ENCODE measurements at regions not wholly inside any gene's neighbourhood (a gene's known extent, or its start where the extent isn't known, plus 50 kb on each side); places are given as distances from the start of the nearest gene placed in this dataset.

DNA sequence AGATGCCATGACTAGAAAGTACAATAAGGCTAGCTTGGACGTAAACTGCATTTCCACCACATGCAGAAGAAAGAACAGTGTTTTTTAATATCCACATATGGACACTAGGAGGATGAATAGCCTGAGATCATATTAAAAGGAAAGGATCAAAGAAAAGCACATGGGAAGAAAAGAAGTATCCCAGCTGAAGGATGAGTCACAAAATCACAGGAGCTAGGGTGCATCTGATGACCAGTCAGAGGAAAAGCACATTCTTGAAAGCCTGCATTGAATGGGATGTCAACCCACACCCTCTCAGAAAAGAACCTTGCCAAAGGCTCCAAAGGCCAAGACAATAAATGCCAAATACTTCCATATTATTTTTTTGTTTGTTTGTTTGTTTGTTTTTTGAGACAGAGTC, 56.8 kb upstream of the PRDX4 start:
- no peak overlapping the region for H2BK15ac ChIP-seq (ENCODE audit: low read depth, poor library complexity, severe bottlenecking)

DNA sequence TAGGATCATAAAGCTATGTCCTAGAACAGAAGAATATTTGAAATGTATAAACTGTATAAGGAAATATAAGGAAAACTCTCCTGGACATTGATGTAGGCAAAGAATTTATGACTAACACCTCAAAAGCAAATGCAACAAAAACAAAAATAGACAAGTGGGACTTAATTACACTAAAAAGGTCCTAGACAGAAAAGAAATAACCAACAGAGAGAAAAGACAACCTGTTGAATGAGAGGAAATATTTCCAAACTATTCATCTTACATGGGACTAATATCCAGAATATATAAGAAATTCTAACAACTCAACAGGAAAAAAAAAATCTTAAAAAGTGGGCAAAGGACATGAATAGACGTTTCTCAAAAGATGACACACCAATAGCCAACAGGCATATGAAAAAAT, 54.4 kb upstream of the PRDX4 start:
- H3K27ac ChIP-seq (ENCODE audit: low read length, poor library complexity, severe bottlenecking): no peak overlapping the region
- H3K18ac ChIP-seq (ENCODE audit: low read depth in 1 of 2, low read length in 2 of 2): no peak overlapping the region
- H3K27me3 ChIP-seq (ENCODE audit: control insufficient read depth in 1 of 2, insufficient read depth in 1 of 2, low read length in 2 of 2): peaks cover 0 to 15% of the 10 kb centered on the region in 2 experiments
- H2BK120ac ChIP-seq (ENCODE audit: low read depth, low read length): no peak overlapping the region
- no peak overlapping the region for H2AK5ac ChIP-seq (ENCODE audit: low read length, severe bottlenecking)
- H3K4me3 ChIP-seq (ENCODE audit: insufficient read depth in 1 of 2, low read depth in 1 of 2, low read length in 2 of 2): no peak overlapping the region
- no peaks in the 10 kb centered on the region for H3K4me1 ChIP-seq (ENCODE audit: control insufficient read depth, insufficient read depth, low read depth, low read length)
- no peak overlapping the region for H2AFZ ChIP-seq (ENCODE audit: low read depth, low read length)
- H2BK15ac ChIP-seq (ENCODE audit: low read depth, poor library complexity, severe bottlenecking): no peak overlapping the region
- H2BK12ac ChIP-seq (ENCODE audit: low read length in 2 of 2): no peak overlapping the region
- H4K8ac ChIP-seq (ENCODE audit: low read length): no peak overlapping the region
- H3K14ac ChIP-seq (ENCODE audit: low read length in 2 of 2): no peak overlapping the region
- H2BK5ac ChIP-seq (ENCODE audit: low read depth, low read length, poor library complexity, severe bottlenecking): no peak overlapping the region
- no peak overlapping the region for H3K9ac ChIP-seq (ENCODE audit: low read length)
- H3K79me1 ChIP-seq (replicated peaks; ENCODE audit: low read length, poor library complexity, severe bottlenecking): no peaks in the 10 kb centered on the region
- H3K23ac ChIP-seq (ENCODE audit: low read length in 2 of 2): no peak overlapping the region
- H4K91ac ChIP-seq (ENCODE audit: low read length): no peak overlapping the region
- no peaks in the 10 kb centered on the region for H3K36me3 ChIP-seq (ENCODE audit: control insufficient read depth in 1 of 2, insufficient read depth in 2 of 2, low read depth in 1 of 2, low read length in 2 of 2)
- no peak for DNase-seq
- H3K9me3 ChIP-seq (ENCODE audit: control insufficient read depth, low read length): no peaks in the 10 kb centered on the region
- 100% methylated on average over 1 of the region's 1 CpG for WGBS
- H3K4ac ChIP-seq (ENCODE audit: low read depth in 1 of 2, low read length in 2 of 2): no peak overlapping the region
- H3K4me2 ChIP-seq (ENCODE audit: low read length, poor library complexity, severe bottlenecking): no peak overlapping the region

More for the DNA sequence above, 56.8 kb upstream of the PRDX4 start:
- no CpG with 5 or more reads among the region's 1 CpG for WGBS
- no peak overlapping the region for H3K14ac ChIP-seq (ENCODE audit: low read length in 2 of 2)
- H3K9ac ChIP-seq (ENCODE audit: low read length): no peak overlapping the region
- H2BK12ac ChIP-seq (ENCODE audit: low read length in 2 of 2): no peak overlapping the region
- no peaks in the 10 kb centered on the region for H3K9me3 ChIP-seq (ENCODE audit: control insufficient read depth, low read length)
- H3K4ac ChIP-seq (ENCODE audit: low read depth in 1 of 2, low read length in 2 of 2): no peak overlapping the region
- no peak overlapping the region for H2AK5ac ChIP-seq (ENCODE audit: low read length, severe bottlenecking)
- peaks cover 0 to 21% of the 10 kb centered on the region in 2 experiments for H3K27me3 ChIP-seq (ENCODE audit: control insufficient read depth in 1 of 2, insufficient read depth in 1 of 2, low read length in 2 of 2)
- no peak overlapping the region for H4K8ac ChIP-seq (ENCODE audit: low read length)
- no peak overlapping the region for H4K91ac ChIP-seq (ENCODE audit: low read length)
- no peak overlapping the region for H3K23ac ChIP-seq (ENCODE audit: low read length in 2 of 2)
- H3K27ac ChIP-seq (ENCODE audit: low read length, poor library complexity, severe bottlenecking): no peak overlapping the region
- no peak overlapping the region for H2AFZ ChIP-seq (ENCODE audit: low read depth, low read length)
- no peak overlapping the region for H3K18ac ChIP-seq (ENCODE audit: low read depth in 1 of 2, low read length in 2 of 2)
- no peak overlapping the region for H3K4me2 ChIP-seq (ENCODE audit: low read length, poor library complexity, severe bottlenecking)
- no peak for DNase-seq
- no peaks in the 10 kb centered on the region for H3K4me1 ChIP-seq (ENCODE audit: control insufficient read depth, insufficient read depth, low read depth, low read length)
- H3K36me3 ChIP-seq (ENCODE audit: control insufficient read depth in 1 of 2, insufficient read depth in 2 of 2, low read depth in 1 of 2, low read length in 2 of 2): no peaks in the 10 kb centered on the region
- H3K4me3 ChIP-seq (ENCODE audit: insufficient read depth in 1 of 2, low read depth in 1 of 2, low read length in 2 of 2): no peak overlapping the region
- no peak overlapping the region for H2BK5ac ChIP-seq (ENCODE audit: low read depth, low read length, poor library complexity, severe bottlenecking)
- no peak overlapping the region for H2BK120ac ChIP-seq (ENCODE audit: low read depth, low read length)
- H3K79me1 ChIP-seq (replicated peaks; ENCODE audit: low read length, poor library complexity, severe bottlenecking): no peaks in the 10 kb centered on the region

DNA sequence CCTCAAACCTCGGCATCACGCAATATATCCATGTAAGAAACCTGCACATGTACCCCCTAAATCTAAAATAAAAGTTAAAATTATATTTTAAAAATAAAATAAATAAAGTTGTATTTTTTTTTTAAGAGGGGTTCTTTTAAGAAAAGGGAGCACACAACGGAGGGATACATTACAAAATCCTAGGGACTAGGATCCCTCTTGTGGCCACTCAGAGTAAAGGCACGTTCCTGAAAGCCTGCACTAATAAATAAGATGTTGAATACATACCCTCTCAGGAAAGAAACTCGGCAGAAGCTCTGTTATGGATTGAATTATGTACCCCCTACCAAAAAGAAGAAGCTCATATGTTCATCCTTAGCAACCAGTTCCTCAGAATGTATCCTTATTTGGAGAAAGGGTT, 50.9 kb upstream of the PRDX4 start:
- WGBS: no CpG with 5 or more reads among the region's 5 CpGs
- Histone ChIP-seq H2AFZ (ENCODE audit: low read depth, low read length) (no peak overlapping the region), H3K4me1 (ENCODE audit: control insufficient read depth, insufficient read depth, low read depth, low read length) (no peaks in the 10 kb centered on the region)

More for the DNA sequence above, 50.9 kb upstream of the PRDX4 start:
- Histone ChIP-seq H3K4me2 (ENCODE audit: low read length, poor library complexity, severe bottlenecking) (no peak overlapping the region), H3K27ac (ENCODE audit: low read length, poor library complexity, severe bottlenecking) (no peak overlapping the region), H2BK120ac (ENCODE audit: low read depth, low read length) (no peak overlapping the region), H3K79me1 (replicated peaks; ENCODE audit: low read length, poor library complexity, severe bottlenecking) (no peaks in the 10 kb centered on the region), H3K14ac (ENCODE audit: low read length in 2 of 2) (no peak overlapping the region), H3K18ac (ENCODE audit: low read depth in 1 of 2, low read length in 2 of 2) (no peak overlapping the region), H3K4me3 (ENCODE audit: insufficient read depth in 1 of 2, low read depth in 1 of 2, low read length in 2 of 2) (no peak overlapping the region), H3K27me3 (ENCODE audit: control insufficient read depth in 1 of 2, insufficient read depth in 1 of 2, low read length in 2 of 2) (peaks cover 0 to 12% of the 10 kb centered on the region in 2 experiments), H3K9me3 (ENCODE audit: control insufficient read depth, low read length) (no peaks in the 10 kb centered on the region), H4K8ac (ENCODE audit: low read length) (no peak overlapping the region), H3K36me3 (ENCODE audit: control insufficient read depth in 1 of 2, insufficient read depth in 2 of 2, low read depth in 1 of 2, low read length in 2 of 2) (no peaks in the 10 kb centered on the region), H2AK5ac (ENCODE audit: low read length, severe bottlenecking) (no peak overlapping the region), H3K4ac (ENCODE audit: low read depth in 1 of 2, low read length in 2 of 2) (no peak overlapping the region), H4K91ac (ENCODE audit: low read length) (no peak overlapping the region), H3K23ac (ENCODE audit: low read length in 2 of 2) (no peak overlapping the region), H2BK15ac (ENCODE audit: low read depth, poor library complexity, severe bottlenecking) (no peak overlapping the region), H2BK5ac (ENCODE audit: low read depth, low read length, poor library complexity, severe bottlenecking) (no peak overlapping the region), H2BK12ac (ENCODE audit: low read length in 2 of 2) (no peak overlapping the region), H3K9ac (ENCODE audit: low read length) (no peak overlapping the region)
- DNase-seq: peak; percentile 11

All from mesenchymal stem cell (in vitro differentiated cells and primary cell).